ENCODE measurements at regions not wholly inside any gene's neighbourhood (a gene's known extent, or its start where the extent isn't known, plus 50 kb on each side); places are given as distances from the start of the nearest gene placed in this dataset.

GRCh38 chr14:30297876-30298795 lies 260.8 kb upstream of the G2E3 start:
- BruUV-seq (replicated peaks), result no TSS peak
- ChIA-PET SMC1A (ENCODE audit: uncharacterized antibody, unreplicated experiment) (no interaction called here), POLR2A (no interaction called here), RAD21 (ENCODE audit: unreplicated experiment) (no interaction called here), CTCF (interaction anchor here (1.7 kb wide), 1 partner anchor 27 kb away, joined by 8 read pairs; no protein-coding TSS in a partner anchor)
- intact Hi-C loops (cut with micrococcal nuclease; ENCODE audit: unreplicated experiment) (no loop called here), in situ Hi-C loops (cut with MboI) (no loop called here)
- no peaks in the 10 kb centered on the region for H3K79me2 ChIP-seq (ENCODE audit: control insufficient read depth, insufficient read depth, low read length)
- no peak for DNase-seq (ENCODE audit: low read depth, low spot score)
- H4K20me1 ChIP-seq (ENCODE audit: control insufficient read depth, insufficient read depth), result no peaks in the 10 kb centered on the region
- no peak overlapping the region for H3K4me2 ChIP-seq (ENCODE audit: control insufficient read depth, insufficient read depth)
- FAIRE-seq, result no peak
- H2AFZ ChIP-seq (ENCODE audit: control insufficient read depth, low read depth, low read length), result no peak overlapping the region
- no peaks in the 10 kb centered on the region for H3K27me3 ChIP-seq (replicated peaks in 1 of 2; ENCODE audit: control insufficient read depth in 2 of 2, insufficient read depth in 2 of 2, low read length in 1 of 2)
- H3K4me3 ChIP-seq, result no peak overlapping the region
- 22% methylated on average over 10 of the region's 10 CpGs for WGBS (ENCODE audit: insufficient coverage, insufficient replicate concordance, low lambda C conversion rate, missing lambda C conversion rate)
- H3K36me3 ChIP-seq (ENCODE audit: control insufficient read depth in 2 of 2, insufficient read depth in 2 of 2, low read length in 1 of 2), result no peaks in the 10 kb centered on the region
- no peak for ATAC-seq
- H3K9me3 ChIP-seq (replicated peaks; ENCODE audit: control insufficient read depth, insufficient read depth, low read length), result no peaks in the 10 kb centered on the region
- no peaks in the 10 kb centered on the region for H3K4me1 ChIP-seq (ENCODE audit: control insufficient read depth, insufficient read depth, low read length)
- H3K27ac ChIP-seq (ENCODE audit: control insufficient read depth, insufficient read depth), result no peak overlapping the region
- H3K9ac ChIP-seq (ENCODE audit: control insufficient read depth, insufficient read depth, low read length), result no peak overlapping the region
- no peak for TF ChIP-seq SKIL (IDR thresholded peaks at IDR 0.05; ENCODE audit: low read depth, poor library complexity, severe bottlenecking)
- TF ChIP-seq NR2F1 (conservative IDR thresholded peaks at IDR 0.05), result no peak
- no peak for TF ChIP-seq ZBTB40 (IDR thresholded peaks at IDR 0.05; ENCODE audit: borderline replicate concordance)
- no peak for TF ChIP-seq ATF2 (IDR thresholded peaks at IDR 0.05; ENCODE audit: low read length)
- no peak for TF ChIP-seq NRF1 (conservative IDR thresholded peaks at IDR 0.05; ENCODE audit: low read depth, low read length)
- no peak for TF ChIP-seq FOS (IDR thresholded peaks at IDR 0.05; ENCODE audit: borderline replicate concordance, extremely low read depth, insufficient read length)
- no peak for TF ChIP-seq CTCF (IDR thresholded peaks at IDR 0.05 in 2 of 3, conservative IDR thresholded peaks at IDR 0.05 in 1 of 3; ENCODE audit: control insufficient read depth in 2 of 3, extremely low read depth in 1 of 3, insufficient read depth in 1 of 3, low read depth in 3 of 3, low read length in 3 of 3)

Measured in GM12878 (cell line).